Endothelial cell of umbilical vein (primary cell): ENCODE measurements at regions not wholly inside any gene's neighbourhood (a gene's known extent, or its start where the extent isn't known, plus 50 kb on each side); places are given as distances from the start of the nearest gene placed in this dataset.

ENCODE experiments used
- BruUV-seq: library from RNA; stranded (reverse); fragments of 400-500 nt; replicated peaks from 2 replicates; lab custom pipeline; 2021; lab: Mats Ljungman, UMichigan
- CTCF ChIA-PET: fragments of 300-600, 350-600 bp; sonication (Branson Sonifier 250); formaldehyde crosslinking; loops from one replicate; lab custom pipeline; 2021; ENCODE audit warnings: antibody characterized with exemption, inconsistent platforms; lab: Charles Lee
- POLR2A ChIA-PET: fragments of 300-600, 350-600 bp; sonication (Branson Sonifier 250); formaldehyde crosslinking; loops from one replicate; lab custom pipeline; 2021; ENCODE audit warnings: antibody characterized with exemption, inconsistent platforms; lab: Charles Lee
- DNase-seq: peaks from one replicate; pipeline ENCODE4 v3.0.0-alpha.2; 2011; ENCODE audit warnings: low read depth, low spot score
- FAIRE-seq: peaks from 2 replicates; lab custom pipeline; 2011; peaks lifted over from hg19 to GRCh38; lab: Jason Lieb, UNC
- H2AFZ ChIP-seq: 2 replicates; pipeline ENCODE4 v1.6.0; 2012; ENCODE audit warnings: low read depth, low read length, control low read depth, inconsistent platforms
- H3K27ac ChIP-seq: 2 replicates; pipeline ENCODE4 v1.5.1; 2011; ENCODE audit warnings: low read depth, mild to moderate bottlenecking, control low read depth, low read length, moderate library complexity; ENCODE audit not compliant: insufficient read depth
- H3K27me3 ChIP-seq, 2 experiments: 2 replicates each; pipeline versions ENCODE4 v1.6.0 to v1.6.1; 2011; ENCODE audit warnings: low read length in 2 of 2, mixed read lengths in 1 of 2; ENCODE audit not compliant: control insufficient read depth in 2 of 2, insufficient read depth in 2 of 2
- H3K36me3 ChIP-seq, 2 experiments: 2 replicates in 1 of 2; 3 replicates in 1 of 2; pipeline ENCODE4 v1.5.1; 2011; ENCODE audit warnings: low read length in 2 of 2, mild to moderate bottlenecking in 1 of 2, moderate library complexity in 1 of 2; ENCODE audit not compliant: control insufficient read depth in 2 of 2, insufficient read depth in 2 of 2; ENCODE audit errors: extremely low read depth in 1 of 2
- H3K4me1 ChIP-seq: 3 replicates; pipeline ENCODE4 v1.5.1; 2011; ENCODE audit warnings: mild to moderate bottlenecking, low read length; ENCODE audit not compliant: control insufficient read depth, insufficient read depth; ENCODE audit errors: extremely low read depth
- H3K4me2 ChIP-seq: 2 replicates; pipeline ENCODE4 v1.6.1; 2011; ENCODE audit warnings: low read length, control low read depth, mixed read lengths; ENCODE audit not compliant: insufficient read depth
- H3K4me3 ChIP-seq, 3 experiments: fragments of 200-600 bp in 1 of 3; sonication (generic), shearing (Covaris generic) in 1 of 3; replicated peaks in 1 of 3; 2 replicates each; pipeline ENCODE4 v1.5.1; 2011 to 2016; ENCODE audit warnings: control low read depth in 3 of 3, low read length in 3 of 3, mild to moderate bottlenecking in 2 of 3, inconsistent platforms in 1 of 3, low read depth in 1 of 3, moderate library complexity in 1 of 3; ENCODE audit not compliant: insufficient read depth in 1 of 3
- H3K79me2 ChIP-seq: 2 replicates; pipeline ENCODE4 v1.6.0; 2012; ENCODE audit warnings: low read length, inconsistent platforms; ENCODE audit not compliant: control insufficient read depth, insufficient read depth
- H3K9ac ChIP-seq: replicated peaks from 2 replicates; pipeline ENCODE3; 2011; ENCODE audit warnings: low read length, control low read depth; ENCODE audit not compliant: insufficient read depth; ENCODE audit errors: extremely low read depth
- H3K9me1 ChIP-seq: replicated peaks from 3 replicates; pipeline ENCODE4 v1.6.0; 2011; ENCODE audit warnings: mild to moderate bottlenecking, low read length; ENCODE audit not compliant: control insufficient read depth, insufficient read depth; ENCODE audit errors: extremely low read depth
- H3K9me3 ChIP-seq: replicated peaks from 2 replicates; pipeline ENCODE4 v1.5.1; 2012; ENCODE audit warnings: low read length, inconsistent platforms; ENCODE audit not compliant: control insufficient read depth, insufficient read depth
- H4K20me1 ChIP-seq: replicated peaks from 2 replicates; pipeline ENCODE3; 2011; ENCODE audit warnings: mild to moderate bottlenecking, low read length; ENCODE audit not compliant: control insufficient read depth, insufficient read depth; ENCODE audit errors: extremely low read depth
- CTCF ChIP-seq, 2 donors: IDR thresholded peaks; 1 replicate in 1 of 2; 2 replicates in 1 of 2; pipeline ENCODE4 v1.5.1; 2011; ENCODE audit warnings: low read length in 2 of 2, mild to moderate bottlenecking in 2 of 2, moderate library complexity in 2 of 2, control low read depth in 1 of 2, inconsistent platforms in 1 of 2, low read depth in 1 of 2; ENCODE audit not compliant: insufficient read depth in 1 of 2; ENCODE audit errors: extremely low read depth in 1 of 2
- EZH2 ChIP-seq: IDR thresholded peaks from 2 replicates; pipeline ENCODE4 v1.6.1; 2012; ENCODE audit warnings: borderline replicate concordance, low read depth, mild to moderate bottlenecking, moderate library complexity, low read length, inconsistent platforms; ENCODE audit not compliant: severe bottlenecking
- FOS ChIP-seq: IDR thresholded peaks from 2 replicates; pipeline ENCODE4 v1.6.1; 2011; ENCODE audit warnings: mild to moderate bottlenecking, low read length, moderate library complexity, borderline replicate concordance; ENCODE audit not compliant: insufficient read depth
- GATA2 ChIP-seq: IDR thresholded peaks from 2 replicates; pipeline ENCODE4 v1.7.0; 2011; ENCODE audit warnings: low read depth, mild to moderate bottlenecking, moderate library complexity, mixed read lengths, low read length; ENCODE audit not compliant: insufficient read length, insufficient read depth
- JUN ChIP-seq: IDR thresholded peaks from 2 replicates; pipeline ENCODE4 v1.6.1; 2011; ENCODE audit warnings: borderline replicate concordance, low read depth; ENCODE audit not compliant: insufficient read length, insufficient read depth
- MYC ChIP-seq: IDR thresholded peaks from one replicate; pipeline ENCODE4 v1.6.1; 2011; ENCODE audit warnings: mild to moderate bottlenecking, low read depth, low read length
- POLR2A ChIP-seq: IDR thresholded peaks from 2 replicates; pipeline ENCODE4 v1.6.1; 2012; ENCODE audit warnings: low read depth, mild to moderate bottlenecking, control low read depth, low read length
- POLR2AphosphoS5 ChIP-seq: IDR thresholded peaks from 2 replicates; pipeline ENCODE4 v1.6.1; 2012; ENCODE audit warnings: low read depth, mild to moderate bottlenecking, control low read depth, low read length, moderate library complexity; ENCODE audit not compliant: insufficient read depth
- dilution Hi-C: fragments of 300-500 bp; cut with MboI; formaldehyde crosslinking; loops from one replicate; pipeline ENCODE4 v1.15.0; 2019; ENCODE audit warnings: low sequenced_read_pairs; ENCODE audit not compliant: extremely low pct_ligation_motif_present
- intact Hi-C: fragments of 100-400 bp; cut with micrococcal nuclease; formaldehyde crosslinking; loops from one replicate; pipeline ENCODE4 v1.10.0; 2022
- TF ChIP-seq, protein P1 (sequence below): IDR thresholded peaks from 2 replicates; pipeline ENCODE4 v1.6.1; 2011; ENCODE audit not compliant: insufficient read depth, insufficient read length

GRCh38 chr6:72500669-72501068, 121.2 kb upstream of the KCNQ5 start:
- no peak for FAIRE-seq
- H3K79me2 ChIP-seq = no peaks in the 10 kb centered on the region
- no peak overlapping the region for H3K27ac ChIP-seq
- H3K27me3 ChIP-seq = no peaks in the 10 kb centered on the region
- ChIA-PET CTCF (no interaction called here), POLR2A (no interaction called here)
- no peak for TF ChIP-seq CTCF (IDR thresholded peaks at IDR 0.05; ENCODE audit: extremely low read depth in 1 of 2, insufficient read depth in 1 of 2, low read depth in 1 of 2, low read length in 2 of 2)
- no peak for TF ChIP-seq MYC
- TF ChIP-seq, protein P1, sequence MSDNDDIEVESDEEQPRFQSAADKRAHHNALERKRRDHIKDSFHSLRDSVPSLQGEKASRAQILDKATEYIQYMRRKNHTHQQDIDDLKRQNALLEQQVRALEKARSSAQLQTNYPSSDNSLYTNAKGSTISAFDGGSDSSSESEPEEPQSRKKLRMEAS = no peak
- TF ChIP-seq POLR2A = no peak
- TF ChIP-seq EZH2 = no peak
- no peak for TF ChIP-seq FOS
- TF ChIP-seq GATA2 = no peak
- no peak for TF ChIP-seq JUN
- TF ChIP-seq POLR2AphosphoS5 = no peak
- H4K20me1 ChIP-seq = no peaks in the 10 kb centered on the region
- no peak overlapping the region for H3K9ac ChIP-seq
- H3K4me1 ChIP-seq = no peaks in the 10 kb centered on the region
- H2AFZ ChIP-seq = no peak overlapping the region
- intact Hi-C loops (no loop called here), dilution Hi-C loops (no loop called here)
- H3K9me1 ChIP-seq = no peaks in the 10 kb centered on the region
- no peak overlapping the region for H3K4me2 ChIP-seq
- no peaks in the 10 kb centered on the region for H3K9me3 ChIP-seq
- no peak overlapping the region for H3K4me3 ChIP-seq
- no TSS peak for BruUV-seq
- no peak for DNase-seq
- no peaks in the 10 kb centered on the region for H3K36me3 ChIP-seq
